ENCODE measurements at regions not wholly inside any gene's neighbourhood (a gene's known extent, or its start where the extent isn't known, plus 50 kb on each side); places are given as distances from the start of the nearest gene placed in this dataset.

DNA sequence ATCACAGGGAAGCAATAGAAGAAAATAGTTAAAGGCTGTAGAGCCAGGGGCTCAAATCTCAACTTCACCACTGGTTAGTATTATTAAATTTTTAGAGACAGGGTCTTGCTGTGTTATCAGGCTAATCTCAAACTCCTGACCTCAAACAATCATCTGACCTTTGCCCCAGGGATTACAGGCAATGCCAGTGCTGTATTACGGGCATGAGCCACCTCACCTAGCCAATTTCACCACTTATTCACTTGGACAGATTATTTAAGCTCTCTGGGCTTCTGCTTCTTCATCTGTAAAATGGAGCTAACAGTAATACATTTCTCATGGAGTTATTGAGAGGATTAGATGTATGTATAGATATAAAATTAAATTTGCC lies 155.9 kb upstream of the KLF4 start:
- no TSS peak for BruUV-seq (replicated peaks)
- ATAC-seq: no peak

DNA sequence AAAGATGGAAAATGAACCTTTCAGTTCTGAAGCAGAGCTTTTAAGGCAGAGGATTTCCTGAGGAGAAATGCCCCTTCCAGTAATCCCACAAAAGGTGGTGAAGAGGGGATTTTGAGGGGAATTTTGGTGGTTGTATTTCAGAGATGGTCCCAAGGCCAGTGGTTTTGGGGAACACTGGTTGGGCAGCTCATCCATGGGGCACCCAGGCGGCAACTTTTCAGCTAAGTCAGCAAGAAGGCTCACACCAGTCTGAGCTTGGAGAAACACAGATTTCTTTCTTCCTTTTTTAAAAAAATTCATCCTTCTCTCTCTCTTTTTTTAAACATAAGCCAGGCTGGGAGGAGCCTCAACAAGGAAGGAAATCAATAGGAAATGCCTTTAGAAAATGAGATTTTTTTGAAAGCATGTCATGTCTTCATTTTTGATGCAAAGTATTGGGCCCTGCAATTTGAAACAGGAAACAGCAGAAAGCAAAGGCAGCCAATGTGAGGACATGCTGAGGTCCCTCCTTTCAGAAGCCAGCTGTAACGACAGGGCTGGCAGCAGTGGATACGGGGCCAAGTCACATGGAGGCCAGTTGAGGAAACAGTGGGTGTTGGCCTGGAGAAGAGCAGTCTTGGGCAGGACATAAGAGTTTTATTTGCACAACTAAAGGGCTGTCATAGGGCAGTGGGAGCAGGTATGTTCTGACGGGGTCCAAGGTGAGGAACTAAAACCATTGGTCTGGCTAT lies 155.3 kb upstream of the KLF4 start:
- no peak overlapping the region for H3K27ac ChIP-seq (ENCODE audit: low read length)
- POLR2A ChIA-PET (ENCODE audit: unreplicated experiment): no interaction called here
- H3K4me3 ChIP-seq (ENCODE audit: low read length): no peak overlapping the region
- intact Hi-C loops (cut with micrococcal nuclease): no loop called here
- no peaks in the 10 kb centered on the region for H3K4me1 ChIP-seq (ENCODE audit: insufficient read depth, low read length)
- CTCF ChIA-PET: no interaction called here
- H3K36me3 ChIP-seq (ENCODE audit: low read depth, low read length): no peaks in the 10 kb centered on the region
- H3K9me2 ChIP-seq (replicated peaks; ENCODE audit: low read length): no peaks in the 10 kb centered on the region
- DNase-seq: no peak
- H3F3A ChIP-seq (ENCODE audit: low read length, unreplicated experiment): no peaks in the 10 kb centered on the region
- H4K20me1 ChIP-seq (ENCODE audit: low read length): no peaks in the 10 kb centered on the region
- no peak for ATAC-seq
- TF ChIP-seq EZH2 (IDR thresholded peaks at IDR 0.05; ENCODE audit: low read length, unreplicated experiment) (no peak), EZH2phosphoT487 (IDR thresholded peaks at IDR 0.05; ENCODE audit: borderline replicate concordance, low read length) (no peak)
- TF ChIP-seq, protein P1, sequence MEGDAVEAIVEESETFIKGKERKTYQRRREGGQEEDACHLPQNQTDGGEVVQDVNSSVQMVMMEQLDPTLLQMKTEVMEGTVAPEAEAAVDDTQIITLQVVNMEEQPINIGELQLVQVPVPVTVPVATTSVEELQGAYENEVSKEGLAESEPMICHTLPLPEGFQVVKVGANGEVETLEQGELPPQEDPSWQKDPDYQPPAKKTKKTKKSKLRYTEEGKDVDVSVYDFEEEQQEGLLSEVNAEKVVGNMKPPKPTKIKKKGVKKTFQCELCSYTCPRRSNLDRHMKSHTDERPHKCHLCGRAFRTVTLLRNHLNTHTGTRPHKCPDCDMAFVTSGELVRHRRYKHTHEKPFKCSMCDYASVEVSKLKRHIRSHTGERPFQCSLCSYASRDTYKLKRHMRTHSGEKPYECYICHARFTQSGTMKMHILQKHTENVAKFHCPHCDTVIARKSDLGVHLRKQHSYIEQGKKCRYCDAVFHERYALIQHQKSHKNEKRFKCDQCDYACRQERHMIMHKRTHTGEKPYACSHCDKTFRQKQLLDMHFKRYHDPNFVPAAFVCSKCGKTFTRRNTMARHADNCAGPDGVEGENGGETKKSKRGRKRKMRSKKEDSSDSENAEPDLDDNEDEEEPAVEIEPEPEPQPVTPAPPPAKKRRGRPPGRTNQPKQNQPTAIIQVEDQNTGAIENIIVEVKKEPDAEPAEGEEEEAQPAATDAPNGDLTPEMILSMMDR (conservative IDR thresholded peaks at IDR 0.05; ENCODE audit: low read depth, low read length): no peak
- H3K79me2 ChIP-seq (ENCODE audit: low read length): no peaks in the 10 kb centered on the region
- no TSS peak for BruUV-seq (replicated peaks)
- H3K4me2 ChIP-seq (ENCODE audit: low read length): no peak overlapping the region
- H3K9me3 ChIP-seq (ENCODE audit: low read length): no peaks in the 10 kb centered on the region
- H3K9ac ChIP-seq (ENCODE audit: low read length): no peak overlapping the region
- no peaks in the 10 kb centered on the region for H3K27me3 ChIP-seq (ENCODE audit: low read length)
- no peak overlapping the region for H2AFZ ChIP-seq (ENCODE audit: low read length)

More for the DNA sequence above, 155.9 kb upstream of the KLF4 start:
- no peak for DNase-seq
- CTCF ChIA-PET: no interaction called here
- Histone ChIP-seq H2AFZ (ENCODE audit: low read length) (no peak overlapping the region), H3K4me3 (ENCODE audit: low read length) (no peak overlapping the region), H3K36me3 (ENCODE audit: low read depth, low read length) (no peaks in the 10 kb centered on the region), H4K20me1 (ENCODE audit: low read length) (no peaks in the 10 kb centered on the region), H3K9ac (ENCODE audit: low read length) (no peak overlapping the region), H3K79me2 (ENCODE audit: low read length) (no peaks in the 10 kb centered on the region), H3K9me3 (ENCODE audit: low read length) (no peaks in the 10 kb centered on the region), H3K4me2 (ENCODE audit: low read length) (no peak overlapping the region), H3F3A (ENCODE audit: low read length, unreplicated experiment) (no peaks in the 10 kb centered on the region), H3K4me1 (ENCODE audit: insufficient read depth, low read length) (no peaks in the 10 kb centered on the region), H3K9me2 (replicated peaks; ENCODE audit: low read length) (no peaks in the 10 kb centered on the region), H3K27me3 (ENCODE audit: low read length) (no peaks in the 10 kb centered on the region), H3K27ac (ENCODE audit: low read length) (no peak overlapping the region)
- intact Hi-C loops (cut with micrococcal nuclease): no loop called here
- POLR2A ChIA-PET (ENCODE audit: unreplicated experiment): no interaction called here
- TF ChIP-seq EZH2phosphoT487 (IDR thresholded peaks at IDR 0.05; ENCODE audit: borderline replicate concordance, low read length): no peak
- TF ChIP-seq, protein P1 (conservative IDR thresholded peaks at IDR 0.05; ENCODE audit: low read depth, low read length): no peak
- no peak for TF ChIP-seq EZH2 (IDR thresholded peaks at IDR 0.05; ENCODE audit: low read length, unreplicated experiment)

DNA sequence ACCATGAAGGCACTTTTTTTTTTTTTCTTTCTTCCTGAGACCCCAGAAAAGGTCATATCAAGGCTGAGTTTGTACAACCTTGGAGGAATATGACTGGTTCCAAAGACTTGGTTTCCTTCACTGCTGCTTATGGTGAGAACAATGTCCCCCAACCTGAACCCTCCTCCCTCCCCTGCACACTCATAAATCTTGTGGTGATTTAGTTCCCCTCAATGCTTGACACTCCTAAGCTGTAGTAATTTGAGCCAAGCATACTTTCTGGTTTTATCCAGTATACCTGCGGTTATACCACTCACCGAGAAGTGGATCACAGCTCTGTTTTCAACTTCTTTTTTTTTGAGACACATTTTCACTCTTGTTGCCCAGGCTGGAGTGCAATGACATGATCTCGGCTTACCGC lies 149.9 kb upstream of the KLF4 start:
- Histone ChIP-seq H3K4me3 (ENCODE audit: low read length) (no peak overlapping the region), H4K20me1 (ENCODE audit: low read length) (no peaks in the 10 kb centered on the region), H2AFZ (ENCODE audit: low read length) (no peak overlapping the region), H3F3A (ENCODE audit: low read length, unreplicated experiment) (no peaks in the 10 kb centered on the region), H3K36me3 (ENCODE audit: low read depth, low read length) (no peaks in the 10 kb centered on the region), H3K9me2 (replicated peaks; ENCODE audit: low read length) (no peaks in the 10 kb centered on the region), H3K79me2 (ENCODE audit: low read length) (no peaks in the 10 kb centered on the region), H3K9me3 (ENCODE audit: low read length) (no peaks in the 10 kb centered on the region), H3K27me3 (ENCODE audit: low read length) (no peaks in the 10 kb centered on the region), H3K27ac (ENCODE audit: low read length) (no peak overlapping the region), H3K9ac (ENCODE audit: low read length) (no peak overlapping the region), H3K4me1 (ENCODE audit: insufficient read depth, low read length) (no peaks in the 10 kb centered on the region), H3K4me2 (ENCODE audit: low read length) (no peak overlapping the region)
- BruUV-seq (replicated peaks): no TSS peak
- ChIA-PET POLR2A (ENCODE audit: unreplicated experiment) (no interaction called here), CTCF (no interaction called here)
- TF ChIP-seq, protein P1 (conservative IDR thresholded peaks at IDR 0.05; ENCODE audit: low read depth, low read length): no peak
- TF ChIP-seq EZH2phosphoT487 (IDR thresholded peaks at IDR 0.05; ENCODE audit: borderline replicate concordance, low read length) (no peak), EZH2 (IDR thresholded peaks at IDR 0.05; ENCODE audit: low read length, unreplicated experiment) (no peak)
- intact Hi-C loops (cut with micrococcal nuclease): loop anchor here (5.0 kb wide), 1 partner anchor 98 kb away; no protein-coding TSS in a partner anchor
- ATAC-seq (no peak), DNase-seq (no peak)
